Inferior parietal cortex (tissue), 1 donor: ENCODE measurements at regions not wholly inside any gene's neighbourhood (a gene's known extent, or its start where the extent isn't known, plus 50 kb on each side); places are given as distances from the start of the nearest gene placed in this dataset.

Source experiments
- DNase-seq: peaks from one replicate; pipeline ENCODE4 v3.0.0-alpha.2; 2016; ENCODE audit errors: extremely low spot score

DNA sequence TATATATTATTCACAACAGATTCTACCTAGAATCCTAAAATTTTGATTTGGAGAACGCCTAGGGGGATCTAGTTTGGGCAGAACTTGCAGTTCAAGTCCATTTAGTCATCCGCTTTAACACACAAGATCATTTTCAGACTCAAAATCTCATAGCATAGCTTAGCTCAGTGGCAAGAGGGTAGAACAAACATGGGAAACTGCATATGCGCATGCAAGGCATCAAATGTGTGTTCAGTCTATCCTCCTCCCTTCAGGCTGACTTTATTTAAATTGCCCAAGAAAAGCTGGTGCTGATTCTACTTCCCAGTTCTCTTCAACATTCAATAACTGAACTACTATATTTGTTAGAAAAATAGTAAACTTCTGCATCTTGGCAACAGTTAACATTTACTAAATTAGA is 79.6 kb upstream of the NRXN1 start:
- no peak for DNase-seq

DNA sequence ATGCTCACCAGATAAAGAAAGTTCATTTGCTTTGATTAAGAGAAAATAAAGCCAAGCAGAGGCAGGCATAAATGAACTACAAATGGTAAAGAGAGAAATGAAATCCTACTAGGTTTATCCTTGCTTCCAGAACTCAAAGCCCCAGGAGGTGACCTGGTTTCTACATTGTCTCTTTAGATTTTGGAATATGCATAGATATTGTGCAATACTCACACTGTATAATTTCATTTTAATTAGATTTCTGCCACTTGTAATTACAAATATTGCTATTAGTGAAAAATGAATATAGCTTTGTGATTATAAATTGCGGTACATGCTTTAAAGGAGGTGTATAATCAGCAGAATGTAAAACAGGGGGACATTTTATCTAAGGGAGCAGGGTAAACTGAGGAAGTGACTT is 76.9 kb upstream of the NRXN1 start:
- no peak for DNase-seq

DNA sequence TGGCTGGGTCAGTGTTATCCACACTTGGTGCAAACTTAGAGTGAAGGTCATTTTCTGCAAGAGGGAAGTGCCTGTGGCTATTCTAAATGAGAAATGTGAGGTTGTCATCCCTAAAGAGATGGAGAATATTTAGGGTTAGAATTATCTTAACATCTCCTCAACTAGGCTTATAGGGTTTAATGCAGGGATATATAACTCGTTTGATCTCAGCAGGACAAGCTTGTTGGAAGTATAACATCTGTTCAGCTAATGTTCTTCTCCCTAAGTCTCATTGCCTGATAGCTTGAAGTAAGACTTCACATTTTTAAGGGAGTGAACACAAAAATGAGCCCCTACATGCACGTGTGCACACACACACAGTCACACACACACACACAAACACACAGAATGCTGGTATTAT is 75.9 kb upstream of the NRXN1 start:
- DNase-seq: no peak

DNA sequence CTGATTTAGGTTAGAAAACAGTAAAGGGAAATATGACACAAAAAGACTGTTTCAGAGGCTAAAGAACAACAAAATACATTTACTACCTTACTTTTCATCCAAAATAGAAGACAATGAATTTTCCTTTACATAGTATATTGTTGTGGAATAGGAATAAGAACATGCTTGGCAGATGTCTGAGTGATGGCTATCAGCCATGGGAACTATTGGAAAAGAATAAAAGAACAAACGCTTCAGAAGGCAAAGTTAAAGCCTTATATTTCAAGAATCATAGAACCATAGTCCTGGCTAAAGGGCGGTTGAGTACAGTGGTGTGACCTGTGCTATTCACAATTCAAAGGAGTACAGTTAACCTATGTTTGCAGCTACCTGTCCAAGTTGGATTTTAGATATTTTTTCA is 73.9 kb upstream of the NRXN1 start:
- DNase-seq: no peak

DNA sequence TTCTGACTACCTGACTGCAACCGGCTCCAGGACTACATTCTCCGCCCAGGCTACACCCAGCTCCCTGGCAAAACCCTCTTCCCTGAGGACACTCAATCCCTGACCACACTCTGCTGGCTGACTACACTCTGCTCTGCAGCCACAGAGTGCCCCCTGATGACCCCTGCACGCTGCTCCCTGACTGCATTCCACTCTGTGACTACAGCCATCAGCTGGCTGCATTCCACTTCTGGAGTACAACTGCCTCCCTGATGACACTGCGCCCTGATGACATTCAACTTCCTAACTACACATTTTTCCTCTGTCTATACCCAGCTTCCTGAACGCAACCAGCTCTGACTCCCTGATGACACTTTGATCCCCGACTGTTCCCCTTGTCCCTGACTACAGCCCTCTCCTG is 71.3 kb upstream of the NRXN1 start:
- no peak for DNase-seq

DNA sequence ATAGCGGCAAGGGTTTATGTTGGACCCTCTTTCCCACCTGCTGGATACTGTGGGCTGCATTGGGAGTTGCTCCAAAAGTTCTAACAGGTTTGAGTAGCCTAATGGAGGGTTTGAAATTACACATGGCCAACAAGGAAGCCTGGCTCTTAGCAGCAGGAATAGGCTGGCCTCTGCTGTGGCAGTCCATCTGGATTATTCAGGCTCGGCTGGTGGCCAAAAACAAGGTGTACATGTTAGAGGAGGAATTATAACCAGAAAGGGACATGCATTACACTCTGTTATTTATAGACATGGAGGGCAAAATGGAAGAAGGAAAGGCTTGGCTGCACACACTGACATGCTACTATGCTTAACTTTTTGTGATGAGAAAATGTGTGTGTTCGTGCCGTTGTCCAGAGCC is 61.1 kb upstream of the NRXN1 start:
- no peak for DNase-seq

DNA sequence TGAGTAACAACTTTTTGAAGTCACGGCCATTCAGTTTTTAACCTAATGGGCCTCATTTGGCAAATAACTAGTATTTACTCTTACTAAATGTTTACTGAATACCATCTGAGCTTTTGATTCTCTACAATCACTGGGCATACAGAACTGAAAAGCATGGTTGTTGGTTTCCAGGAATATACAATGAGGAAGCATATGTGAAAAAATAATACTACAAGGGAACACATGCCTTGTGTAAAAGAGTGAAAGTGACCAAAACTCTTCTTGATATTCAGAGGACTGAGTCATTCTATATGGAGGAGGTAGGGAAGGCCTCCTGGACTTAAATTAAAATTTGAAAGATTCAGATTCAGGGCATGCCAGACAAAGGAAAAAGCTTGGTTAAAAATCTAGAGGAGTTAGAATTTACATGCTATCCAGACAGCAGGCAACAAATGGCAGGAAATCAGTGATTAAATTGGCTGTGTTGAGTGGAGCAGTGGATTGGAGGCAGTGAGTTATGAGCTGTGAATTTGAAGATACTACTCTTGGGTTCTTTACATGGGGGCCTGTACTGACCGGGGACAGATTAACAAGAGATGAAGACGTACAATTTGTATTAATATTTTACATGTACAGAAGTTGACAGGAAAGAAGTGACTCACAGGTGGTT is 53.6 kb upstream of the NRXN1 start:
- DNase-seq: no peak

DNA sequence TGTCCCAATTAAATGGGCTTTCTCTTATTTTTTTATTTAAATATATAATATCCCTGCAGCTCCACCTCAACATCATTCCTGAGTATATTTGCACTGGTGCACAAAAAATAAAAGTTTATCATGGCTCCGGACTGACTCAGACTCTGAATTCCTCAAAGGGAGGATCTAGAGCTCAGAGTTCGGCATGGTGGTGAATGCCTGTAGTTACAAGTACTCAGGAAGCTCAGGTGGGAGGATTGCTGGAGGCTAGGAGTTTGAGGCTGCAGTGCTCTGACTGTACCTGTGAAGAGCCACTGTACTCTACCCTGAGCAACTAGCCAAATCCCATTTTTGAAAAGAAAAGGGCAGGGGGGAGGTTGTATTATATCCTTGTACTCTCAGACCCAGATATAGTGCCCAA is 52.8 kb upstream of the NRXN1 start:
- no peak for DNase-seq
